Upper lobe of left lung (tissue), 4 donors: ENCODE measurements at regions not wholly inside any gene's neighbourhood (a gene's known extent, or its start where the extent isn't known, plus 50 kb on each side); places are given as distances from the start of the nearest gene placed in this dataset.

Experiments used
- EP300 ChIP-seq, 4 donors: sonication (generic); formaldehyde crosslinking; IDR thresholded peaks; one replicate each; pipeline ENCODE4 v1.5.1; 2017; ENCODE audit warnings: antibody characterized with exemption in 4 of 4, control low read depth in 2 of 4
- POLR2A ChIP-seq, 4 donors: fragments of 450-650 bp; IDR thresholded peaks; one replicate each; pipeline ENCODE4 v1.5.1; 2016 to 2017; ENCODE audit warnings: antibody characterized with exemption in 4 of 4, mild to moderate bottlenecking in 2 of 4
- POLR2AphosphoS5 ChIP-seq, 2 donors: sonication (generic); formaldehyde crosslinking; IDR thresholded peaks; one replicate each; pipeline ENCODE4 v1.5.1; 2017; ENCODE audit warnings: antibody characterized with exemption in 2 of 2
- TF ChIP-seq, protein P1 (sequence below), 6 experiments: fragments of 450-650 bp in 4 of 6; fragments of 200-600 bp in 2 of 6; sonication (generic) in 2 of 6; IDR thresholded peaks; one replicate each; pipeline ENCODE4 v1.5.1; 2016 to 2019; ENCODE audit warnings: antibody characterized with exemption in 6 of 6

DNA sequence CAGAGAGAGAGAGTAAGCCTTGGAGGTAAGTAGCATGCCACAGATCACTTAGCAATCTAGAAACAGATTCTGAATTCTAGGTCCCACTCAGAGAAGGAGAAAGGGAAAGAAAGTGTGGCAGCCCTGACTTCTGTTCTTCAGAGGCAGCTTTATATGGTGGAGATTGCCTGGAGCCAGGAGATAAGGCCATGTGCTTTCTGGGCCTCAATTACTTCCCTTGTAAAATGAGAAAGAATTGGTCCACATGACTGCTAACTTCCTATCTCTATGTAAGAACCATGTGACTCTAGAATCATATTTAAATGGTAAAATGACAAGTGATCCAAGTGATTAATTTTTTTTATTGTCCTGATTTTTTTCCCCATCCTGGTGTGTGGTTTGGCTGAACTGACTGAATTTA lies 64.1 kb downstream of the HHEX start:
- TF ChIP-seq EP300 (IDR thresholded peaks at IDR 0.05) (no peak), POLR2A (IDR thresholded peaks at IDR 0.05) (no peak), POLR2AphosphoS5 (IDR thresholded peaks at IDR 0.05) (no peak)
- TF ChIP-seq, protein P1, sequence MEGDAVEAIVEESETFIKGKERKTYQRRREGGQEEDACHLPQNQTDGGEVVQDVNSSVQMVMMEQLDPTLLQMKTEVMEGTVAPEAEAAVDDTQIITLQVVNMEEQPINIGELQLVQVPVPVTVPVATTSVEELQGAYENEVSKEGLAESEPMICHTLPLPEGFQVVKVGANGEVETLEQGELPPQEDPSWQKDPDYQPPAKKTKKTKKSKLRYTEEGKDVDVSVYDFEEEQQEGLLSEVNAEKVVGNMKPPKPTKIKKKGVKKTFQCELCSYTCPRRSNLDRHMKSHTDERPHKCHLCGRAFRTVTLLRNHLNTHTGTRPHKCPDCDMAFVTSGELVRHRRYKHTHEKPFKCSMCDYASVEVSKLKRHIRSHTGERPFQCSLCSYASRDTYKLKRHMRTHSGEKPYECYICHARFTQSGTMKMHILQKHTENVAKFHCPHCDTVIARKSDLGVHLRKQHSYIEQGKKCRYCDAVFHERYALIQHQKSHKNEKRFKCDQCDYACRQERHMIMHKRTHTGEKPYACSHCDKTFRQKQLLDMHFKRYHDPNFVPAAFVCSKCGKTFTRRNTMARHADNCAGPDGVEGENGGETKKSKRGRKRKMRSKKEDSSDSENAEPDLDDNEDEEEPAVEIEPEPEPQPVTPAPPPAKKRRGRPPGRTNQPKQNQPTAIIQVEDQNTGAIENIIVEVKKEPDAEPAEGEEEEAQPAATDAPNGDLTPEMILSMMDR (IDR thresholded peaks at IDR 0.05) = no peak
